Prostate gland (tissue), 2 donors: ENCODE measurements at regions not wholly inside any gene's neighbourhood (a gene's known extent, or its start where the extent isn't known, plus 50 kb on each side); places are given as distances from the start of the nearest gene placed in this dataset.

Experiments used
- DNase-seq: peaks from one replicate; pipeline ENCODE4 v3.0.0-alpha.2; 2019; ENCODE audit warnings: low spot score
- H3K27ac ChIP-seq, 2 donors: fragments of 200-600 bp; sonication (generic); 2 replicates each; pipeline ENCODE4 v1.5.1; 2017 to 2019
- H3K27me3 ChIP-seq: fragments of 200-600 bp; sonication (generic); replicated peaks from 2 replicates; pipeline ENCODE4 v1.5.1; 2019; ENCODE audit not compliant: insufficient read depth
- H3K36me3 ChIP-seq, 2 donors: fragments of 200-600 bp; sonication (generic); 1 replicate in 1 of 2; 2 replicates in 1 of 2; pipeline versions ENCODE4 v1.5.1 to v1.8.1; 2017 to 2019
- H3K4me1 ChIP-seq: fragments of 200-600 bp; sonication (generic); replicated peaks from 2 replicates; pipeline ENCODE4 v1.5.1; 2019
- H3K4me3 ChIP-seq, 2 donors: fragments of 200-600 bp; sonication (generic); 2 replicates each; pipeline ENCODE4 v1.5.1; 2017 to 2019
- H3K9me3 ChIP-seq: fragments of 200-600 bp; sonication (generic); 2 replicates; pipeline ENCODE4 v1.5.1; 2017
- POLR2A ChIP-seq: fragments of 450-650 bp; IDR thresholded peaks from one replicate; pipeline ENCODE4 v1.6.1; 2016; ENCODE audit warnings: antibody characterized with exemption, mild to moderate bottlenecking
- POLR2AphosphoS5 ChIP-seq: sonication (generic); formaldehyde crosslinking; IDR thresholded peaks from one replicate; pipeline ENCODE4 v1.6.1; 2017; ENCODE audit warnings: antibody characterized with exemption
- WGBS: methylation state at CpG from one replicate; pipeline ENCODE4 v1.1.5; 2018; 5-methylcytosine and 5-hydroxymethylcytosine counted together
- intact Hi-C: fragments of 100-400 bp; cut with DNase I; formaldehyde crosslinking; loops from one replicate; pipeline ENCODE4 v1.14.2; 2022
- TF ChIP-seq, protein P1 (sequence below), 4 experiments: fragments of 200-600 bp in 2 of 4; fragments of 450-650 bp in 2 of 4; sonication (generic) in 2 of 4; IDR thresholded peaks; 1 replicate in 3 of 4; 2 replicates in 1 of 4; pipeline ENCODE4 v1.5.1; 2016 to 2019; ENCODE audit warnings: antibody characterized with exemption in 4 of 4, mild to moderate bottlenecking in 2 of 4, moderate library complexity in 2 of 4

DNA sequence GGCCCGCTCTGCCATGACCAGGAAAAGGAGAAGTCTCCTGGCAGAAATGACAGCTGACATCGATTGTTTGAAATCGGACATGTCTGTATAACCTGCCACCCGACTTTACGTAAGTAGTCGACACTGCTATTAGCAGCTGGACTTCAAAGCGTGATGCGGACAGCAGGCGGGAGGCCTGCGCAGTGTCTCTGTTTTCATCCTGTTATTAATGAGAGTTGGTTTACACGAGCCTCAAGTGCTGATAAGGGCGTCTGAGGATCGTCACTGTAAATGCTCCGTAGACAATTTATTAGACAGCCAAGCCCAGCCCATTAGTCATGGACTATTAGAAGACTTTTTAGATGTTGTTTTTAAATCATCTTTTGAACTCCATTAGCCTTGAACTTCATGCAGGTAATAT is 328.3 kb downstream of the FOXL1 start:
- Histone ChIP-seq H3K36me3 (no peaks in the 10 kb centered on the region), H3K9me3 (no peaks in the 10 kb centered on the region), H3K27me3 (no peaks in the 10 kb centered on the region), H3K4me1 (no peaks in the 10 kb centered on the region), H3K27ac (no peak overlapping the region), H3K4me3 (no peak overlapping the region)
- TF ChIP-seq POLR2AphosphoS5, result no peak
- TF ChIP-seq, protein P1, sequence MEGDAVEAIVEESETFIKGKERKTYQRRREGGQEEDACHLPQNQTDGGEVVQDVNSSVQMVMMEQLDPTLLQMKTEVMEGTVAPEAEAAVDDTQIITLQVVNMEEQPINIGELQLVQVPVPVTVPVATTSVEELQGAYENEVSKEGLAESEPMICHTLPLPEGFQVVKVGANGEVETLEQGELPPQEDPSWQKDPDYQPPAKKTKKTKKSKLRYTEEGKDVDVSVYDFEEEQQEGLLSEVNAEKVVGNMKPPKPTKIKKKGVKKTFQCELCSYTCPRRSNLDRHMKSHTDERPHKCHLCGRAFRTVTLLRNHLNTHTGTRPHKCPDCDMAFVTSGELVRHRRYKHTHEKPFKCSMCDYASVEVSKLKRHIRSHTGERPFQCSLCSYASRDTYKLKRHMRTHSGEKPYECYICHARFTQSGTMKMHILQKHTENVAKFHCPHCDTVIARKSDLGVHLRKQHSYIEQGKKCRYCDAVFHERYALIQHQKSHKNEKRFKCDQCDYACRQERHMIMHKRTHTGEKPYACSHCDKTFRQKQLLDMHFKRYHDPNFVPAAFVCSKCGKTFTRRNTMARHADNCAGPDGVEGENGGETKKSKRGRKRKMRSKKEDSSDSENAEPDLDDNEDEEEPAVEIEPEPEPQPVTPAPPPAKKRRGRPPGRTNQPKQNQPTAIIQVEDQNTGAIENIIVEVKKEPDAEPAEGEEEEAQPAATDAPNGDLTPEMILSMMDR (IDR thresholded peaks at IDR 0.05), result no peak
- no peak for TF ChIP-seq POLR2A
- 74% methylated on average over 14 of the region's 14 CpGs for WGBS
- no peak for DNase-seq
- intact Hi-C loops, result no loop called here

DNA sequence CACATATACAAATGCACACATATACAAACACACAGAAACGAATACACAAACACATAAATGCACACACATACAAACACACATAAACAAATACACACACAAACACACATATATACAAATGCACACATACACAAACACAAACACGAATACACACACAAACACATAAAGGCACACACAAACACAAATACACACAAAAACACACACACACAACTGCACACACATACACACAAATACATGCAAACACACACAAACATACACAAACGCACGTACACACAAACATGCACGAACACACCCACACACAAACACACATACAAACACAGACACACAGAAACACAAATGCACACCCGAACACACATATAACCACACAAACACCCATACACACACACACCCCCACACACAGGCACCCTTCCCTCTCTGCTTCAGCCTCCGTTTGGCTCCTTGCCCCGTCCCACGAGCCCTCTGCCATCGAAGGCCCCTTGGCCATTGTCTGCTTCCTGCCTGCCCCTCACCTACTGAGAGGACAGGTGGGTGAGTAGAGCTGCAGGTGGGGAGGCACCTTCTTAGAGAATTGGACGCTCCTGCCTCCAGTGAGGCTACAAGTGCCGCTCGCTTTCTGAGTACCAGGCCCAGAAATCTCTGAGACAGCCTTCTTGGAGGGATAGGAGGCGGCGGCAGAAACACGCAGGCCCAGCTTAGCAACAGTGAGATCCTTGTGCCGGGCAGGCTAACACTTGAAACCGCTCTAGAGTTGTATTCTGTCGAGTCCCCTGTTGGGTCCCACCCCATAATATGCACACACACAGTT is 331.2 kb downstream of the FOXL1 start:
- H3K4me3 ChIP-seq, result no peak overlapping the region
- H3K27ac ChIP-seq, result no peak overlapping the region
- no peaks in the 10 kb centered on the region for H3K9me3 ChIP-seq
- H3K36me3 ChIP-seq, result no peaks in the 10 kb centered on the region
- intact Hi-C loops, result no loop called here
- TF ChIP-seq, protein P1 (IDR thresholded peaks at IDR 0.05), result no peak
- no peak for TF ChIP-seq POLR2AphosphoS5
- TF ChIP-seq POLR2A, result no peak
- DNase-seq, result no peak
- H3K27me3 ChIP-seq, result no peaks in the 10 kb centered on the region
- WGBS, result 71% methylated on average over 19 of the region's 19 CpGs
- no peaks in the 10 kb centered on the region for H3K4me1 ChIP-seq

DNA sequence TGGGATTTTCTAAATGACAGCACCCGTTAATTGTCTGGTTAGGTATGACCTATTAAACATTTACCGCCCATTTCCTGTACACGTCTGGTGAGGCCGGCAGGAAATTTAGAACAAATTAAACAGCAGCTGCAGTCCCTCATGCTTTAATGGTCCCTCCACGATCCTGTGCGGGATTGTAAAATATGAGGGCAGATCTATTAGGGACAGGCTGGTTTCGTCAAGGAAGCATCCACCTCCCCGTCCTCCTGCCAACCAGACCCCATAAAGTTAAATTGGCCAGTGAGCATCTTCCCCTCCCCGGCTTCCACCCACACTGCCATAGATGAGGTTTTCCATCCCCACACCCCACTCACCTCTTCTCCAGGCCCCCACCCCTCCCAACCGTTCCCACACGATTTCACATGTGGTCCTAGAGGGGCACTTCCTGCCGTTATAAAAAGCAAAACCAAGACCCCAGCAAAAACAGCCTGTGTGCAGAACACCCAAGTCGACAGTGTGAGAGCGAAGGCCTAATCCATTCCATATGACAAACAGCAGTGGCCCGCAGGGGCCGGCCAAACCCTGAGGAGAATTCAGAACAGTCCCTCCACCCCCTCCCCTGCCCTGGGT is 331.9 kb downstream of the FOXL1 start:
- intact Hi-C loops, result no loop called here
- 37% methylated on average over 16 of the region's 16 CpGs for WGBS
- H3K27me3 ChIP-seq, result no peaks in the 10 kb centered on the region
- no peak for DNase-seq
- no peaks in the 10 kb centered on the region for H3K4me1 ChIP-seq
- H3K4me3 ChIP-seq, result no peak overlapping the region
- TF ChIP-seq POLR2AphosphoS5, result no peak
- TF ChIP-seq POLR2A, result no peak
- TF ChIP-seq, protein P1 (IDR thresholded peaks at IDR 0.05), result no peak
- H3K27ac ChIP-seq, result no peak overlapping the region
- H3K36me3 ChIP-seq, result no peaks in the 10 kb centered on the region
- no peaks in the 10 kb centered on the region for H3K9me3 ChIP-seq

DNA sequence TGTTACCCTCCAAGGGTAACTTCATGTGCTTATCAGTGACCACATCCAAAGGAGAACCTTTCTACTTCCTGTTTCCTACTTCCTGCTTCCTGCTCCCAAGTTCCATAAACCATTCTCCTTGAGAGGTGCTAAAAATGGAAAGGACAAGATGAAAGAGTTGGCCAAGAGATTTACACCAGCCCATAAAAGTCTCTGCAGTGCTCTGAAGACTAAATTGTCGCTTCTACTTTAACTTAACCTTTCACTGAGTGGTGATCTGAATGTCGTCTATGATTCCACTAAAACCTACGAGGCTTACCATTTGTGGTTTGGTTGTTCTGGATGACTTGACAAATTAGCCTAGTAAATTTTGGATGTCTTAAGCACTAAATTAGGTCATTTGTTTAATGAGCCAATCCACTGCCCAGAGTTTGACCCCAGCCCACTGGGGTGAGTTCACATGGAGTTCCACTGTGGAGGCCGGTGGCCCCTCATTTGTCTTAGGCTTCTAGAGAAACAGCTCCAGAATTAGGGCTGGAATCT is 333.1 kb downstream of the FOXL1 start:
- Histone ChIP-seq H3K27me3 (no peaks in the 10 kb centered on the region), H3K4me3 (no peak overlapping the region), H3K27ac (no peak overlapping the region), H3K36me3 (no peaks in the 10 kb centered on the region), H3K9me3 (no peaks in the 10 kb centered on the region), H3K4me1 (no peaks in the 10 kb centered on the region)
- 54% methylated on average over 4 of the region's 4 CpGs for WGBS
- DNase-seq, result no peak
- no peak for TF ChIP-seq POLR2AphosphoS5
- TF ChIP-seq, protein P1 (IDR thresholded peaks at IDR 0.05), result no peak
- TF ChIP-seq POLR2A, result no peak
- intact Hi-C loops, result no loop called here
